ENCODE measurements at regions not wholly inside any gene's neighbourhood (a gene's known extent, or its start where the extent isn't known, plus 50 kb on each side); places are given as distances from the start of the nearest gene placed in this dataset.

GRCh38 chr11:109507836-109508561 lies 86.0 kb downstream of the C11orf87 start:
- no peaks in the 10 kb centered on the region for H3K4me1 Mint-ChIP-seq
- H3K27me3 Mint-ChIP-seq (ENCODE audit: low read depth, poor library complexity), result no peaks in the 10 kb centered on the region
- H3K4me3 Mint-ChIP-seq, result no peak overlapping the region
- DNase-seq, result no peak
- H3K9me3 Mint-ChIP-seq, result no peaks in the 10 kb centered on the region
- no peaks in the 10 kb centered on the region for H3K36me3 Mint-ChIP-seq (ENCODE audit: low read depth)
- TF ChIP-seq CTCF (IDR thresholded peaks at IDR 0.05), result no peak
- no peak overlapping the region for H3K27ac Mint-ChIP-seq

GRCh38 chr11:109508943-109509342 lies 87.0 kb downstream of the C11orf87 start:
- Mint-ChIP-seq H3K36me3 (ENCODE audit: low read depth) (no peaks in the 10 kb centered on the region), H3K27ac (no peak overlapping the region), H3K27me3 (ENCODE audit: low read depth, poor library complexity) (no peaks in the 10 kb centered on the region), H3K4me1 (no peaks in the 10 kb centered on the region), H3K9me3 (no peaks in the 10 kb centered on the region), H3K4me3 (no peak overlapping the region)
- no peak for DNase-seq
- no peak for TF ChIP-seq CTCF (IDR thresholded peaks at IDR 0.05)

- no peaks in the 10 kb centered on the region for H3K9me3 Mint-ChIP-seq
- no peak for TF ChIP-seq CTCF (IDR thresholded peaks at IDR 0.05)
- H3K36me3 Mint-ChIP-seq (ENCODE audit: low read depth), result no peaks in the 10 kb centered on the region
- H3K4me3 Mint-ChIP-seq, result no peak overlapping the region
- no peak overlapping the region for H3K27ac Mint-ChIP-seq
- no peaks in the 10 kb centered on the region for H3K27me3 Mint-ChIP-seq (ENCODE audit: low read depth, poor library complexity)
- no peaks in the 10 kb centered on the region for H3K4me1 Mint-ChIP-seq
- DNase-seq, result no peak
Measured at GRCh38 chr11:109510316-109510715, 88.3 kb downstream of the C11orf87 start.

GRCh38 chr11:109511598-109511997 lies 89.6 kb downstream of the C11orf87 start:
- TF ChIP-seq CTCF (IDR thresholded peaks at IDR 0.05), result no peak
- no peak for DNase-seq
- Mint-ChIP-seq H3K4me3 (no peak overlapping the region), H3K27ac (no peak overlapping the region), H3K9me3 (no peaks in the 10 kb centered on the region), H3K36me3 (ENCODE audit: low read depth) (no peaks in the 10 kb centered on the region), H3K27me3 (ENCODE audit: low read depth, poor library complexity) (no peaks in the 10 kb centered on the region), H3K4me1 (no peaks in the 10 kb centered on the region)

GRCh38 chr11:109512249-109512648 lies 90.3 kb downstream of the C11orf87 start:
- Mint-ChIP-seq H3K27me3 (ENCODE audit: low read depth, poor library complexity) (no peaks in the 10 kb centered on the region), H3K27ac (no peak overlapping the region), H3K36me3 (ENCODE audit: low read depth) (no peaks in the 10 kb centered on the region), H3K4me3 (no peak overlapping the region), H3K4me1 (no peaks in the 10 kb centered on the region), H3K9me3 (no peaks in the 10 kb centered on the region)
- no peak for DNase-seq
- no peak for TF ChIP-seq CTCF (IDR thresholded peaks at IDR 0.05)

- H3K27ac Mint-ChIP-seq, result no peak overlapping the region
- no peaks in the 10 kb centered on the region for H3K4me1 Mint-ChIP-seq
- H3K36me3 Mint-ChIP-seq (ENCODE audit: low read depth), result no peaks in the 10 kb centered on the region
- H3K27me3 Mint-ChIP-seq (ENCODE audit: low read depth, poor library complexity), result no peaks in the 10 kb centered on the region
- no peak for TF ChIP-seq CTCF (IDR thresholded peaks at IDR 0.05)
- no peak overlapping the region for H3K4me3 Mint-ChIP-seq
- DNase-seq, result no peak
- H3K9me3 Mint-ChIP-seq, result no peaks in the 10 kb centered on the region
Measured at GRCh38 chr11:109512680-109513079, 90.7 kb downstream of the C11orf87 start.
